SK-N-SH (cell line): ENCODE measurements at regions not wholly inside any gene's neighbourhood (a gene's known extent, or its start where the extent isn't known, plus 50 kb on each side); places are given as distances from the start of the nearest gene placed in this dataset.

ENCODE experiments used
- CTCF ChIA-PET: fragments of 300-600, 350-600 bp; formaldehyde crosslinking; extraction: SDS; loops from one replicate; lab custom pipeline; 2021; lab: Yijun Ruan, JAX
- POLR2A ChIA-PET: fragments of 350-600 bp; sonication (Branson Sonifier 250); formaldehyde crosslinking; extraction: SDS; loops from one replicate; lab custom pipeline; 2020; ENCODE audit warnings: antibody characterized with exemption, inconsistent platforms; lab: Yijun Ruan, JAX
- DNase-seq: peaks from one replicate; pipeline ENCODE4 v3.0.0; 2012
- H2AFZ ChIP-seq: fragments of 200-600 bp; sonication (generic); 2 replicates; pipeline ENCODE4 v1.8.1; 2016; ENCODE audit warnings: antibody characterized with exemption, mild to moderate bottlenecking, low read depth
- H3F3A ChIP-seq: fragments of 200-600 bp; sonication (generic); replicated peaks from 2 replicates; pipeline ENCODE3; 2016; ENCODE audit warnings: antibody characterized with exemption, mild to moderate bottlenecking; ENCODE audit not compliant: insufficient read depth
- H3K27ac ChIP-seq, 2 experiments: fragments of 200-500 bp in 1 of 2; fragments of 200-600 bp in 1 of 2; sonication (Bioruptor generic) in 1 of 2; sonication (generic), shearing (Covaris generic) in 1 of 2; 2 replicates each; pipeline versions ENCODE4 v1.5.1 to v1.6.1; 2014 to 2016; ENCODE audit warnings: low read depth in 2 of 2, inconsistent platforms in 1 of 2, low read length in 1 of 2, mild to moderate bottlenecking in 1 of 2, mixed read lengths in 1 of 2
- H3K27me3 ChIP-seq: fragments of 200-600 bp; sonication (generic), shearing (Covaris generic); 2 replicates; pipeline ENCODE4 v1.6.1; 2016; ENCODE audit warnings: mixed run types; ENCODE audit not compliant: insufficient read depth
- H3K36me3 ChIP-seq, 2 experiments: fragments of 200-500 bp in 1 of 2; fragments of 200-600 bp in 1 of 2; sonication (Bioruptor generic) in 1 of 2; sonication (generic) in 1 of 2; replicated peaks in 1 of 2; 2 replicates each; pipeline versions ENCODE3 to v1.5.1; 2014 to 2016; ENCODE audit warnings: low read length in 1 of 2, mild to moderate bottlenecking in 1 of 2; ENCODE audit not compliant: insufficient read depth in 2 of 2, control insufficient read depth in 1 of 2
- H3K4me1 ChIP-seq, 2 experiments: fragments of 200-500 bp in 1 of 2; fragments of 200-600 bp in 1 of 2; sonication (Bioruptor generic) in 1 of 2; sonication (generic), shearing (Covaris generic) in 1 of 2; 2 replicates each; pipeline versions ENCODE4 v1.5.1 to v1.6.1; 2014 to 2016; ENCODE audit warnings: low read depth in 1 of 2, low read length in 1 of 2, mixed run types in 1 of 2; ENCODE audit not compliant: insufficient read depth in 2 of 2, control insufficient read depth in 1 of 2
- H3K4me2 ChIP-seq: fragments of 200-600 bp; sonication (generic), shearing (Covaris generic); 2 replicates; pipeline ENCODE4 v1.6.1; 2017; ENCODE audit warnings: mixed run types
- H3K4me3 ChIP-seq, 2 experiments: fragments of 200-500 bp in 1 of 2; fragments of 200-600 bp in 1 of 2; sonication (Bioruptor generic) in 1 of 2; sonication (generic), shearing (Covaris generic) in 1 of 2; 2 replicates each; pipeline versions ENCODE4 v1.5.1 to v1.8.1; 2014 to 2016; ENCODE audit warnings: low read depth in 2 of 2, inconsistent platforms in 1 of 2, low read length in 1 of 2, mild to moderate bottlenecking in 1 of 2, mixed read lengths in 1 of 2, moderate library complexity in 1 of 2
- H3K79me2 ChIP-seq: fragments of 200-600 bp; sonication (generic); 2 replicates; pipeline ENCODE4 v1.8.1; 2017; ENCODE audit warnings: mild to moderate bottlenecking; ENCODE audit not compliant: insufficient read depth
- H3K9ac ChIP-seq: fragments of 200-600 bp; sonication (generic); 2 replicates; pipeline ENCODE4 v1.6.1; 2017; ENCODE audit warnings: mixed run types
- H3K9me2 ChIP-seq: fragments of 200-600 bp; sonication (generic); 2 replicates; pipeline ENCODE4 v1.6.1; 2017; ENCODE audit warnings: mixed run types
- H3K9me3 ChIP-seq: fragments of 200-600 bp; sonication (generic); 2 replicates; pipeline ENCODE4 v1.6.1; 2017; ENCODE audit warnings: mixed run types, mild to moderate bottlenecking, moderate library complexity
- H4K20me1 ChIP-seq: fragments of 200-600 bp; sonication (generic); 2 replicates; pipeline ENCODE4 v1.6.1; 2017; ENCODE audit warnings: mild to moderate bottlenecking, mixed run types; ENCODE audit not compliant: insufficient read depth
- CTCF ChIP-seq: fragments of 200-600 bp; sonication (generic); IDR thresholded peaks from 2 replicates; pipeline ENCODE4 v1.6.1; 2017; ENCODE audit warnings: antibody characterized with exemption, mild to moderate bottlenecking, moderate library complexity
- RAD21 ChIP-seq: IDR thresholded peaks from 2 replicates; pipeline ENCODE4 v1.6.1; 2012; ENCODE audit warnings: mild to moderate bottlenecking, low read length
- REST ChIP-seq: IDR thresholded peaks from 2 replicates; pipeline ENCODE4 v1.6.1; 2012; ENCODE audit warnings: mild to moderate bottlenecking, low read depth, low read length, moderate library complexity
- RFX5 ChIP-seq: IDR thresholded peaks from 2 replicates; pipeline ENCODE4 v1.6.1; 2012; ENCODE audit warnings: mild to moderate bottlenecking, improper control_type of control experiment, low read length
- SMC3 ChIP-seq: IDR thresholded peaks from 2 replicates; pipeline ENCODE4 v1.6.1; 2012; ENCODE audit warnings: low read depth, low read length, improper control_type of control experiment
- TEAD4 ChIP-seq: IDR thresholded peaks from 2 replicates; pipeline ENCODE4 v1.4.0; 2012; ENCODE audit warnings: mild to moderate bottlenecking, borderline replicate concordance; ENCODE audit not compliant: insufficient read depth
- WGBS: methylation state at CpG from one replicate; pipeline ENCODE4 v1.1.6; 2017; ENCODE audit warnings: low lambda C conversion rate; 5-methylcytosine and 5-hydroxymethylcytosine counted together
- TF ChIP-seq, protein P1 (sequence below): fragments of 150-350 bp; IDR thresholded peaks from 2 replicates; pipeline ENCODE4 v1.6.1; 2017; ENCODE audit warnings: antibody characterized with exemption, low read length, low read depth, borderline replicate concordance
- TF ChIP-seq, protein P2 (sequence below): fragments of 150-350 bp; IDR thresholded peaks from 2 replicates; pipeline ENCODE4 v1.6.1; 2016; ENCODE audit warnings: mild to moderate bottlenecking, low read depth, low read length

- POLR2A ChIA-PET, result no interaction called here
- H3K79me2 ChIP-seq, result no peaks in the 10 kb centered on the region
- no peaks in the 10 kb centered on the region for H3K36me3 ChIP-seq
- no peak overlapping the region for H2AFZ ChIP-seq
- no peak for TF ChIP-seq TEAD4
- TF ChIP-seq REST, result peak; percentile 62; the same call in 1 of the 2 replicates
- no peak overlapping the region for H3K4me2 ChIP-seq
- no peak overlapping the region for H3K4me3 ChIP-seq
- H3K27me3 ChIP-seq, result peaks cover 6% of the 10 kb centered on the region; the same call in 1 of the 2 replicates
- 6% methylated on average over 5 of the region's 5 CpGs for WGBS
- no peak for DNase-seq
- no peak overlapping the region for H3K27ac ChIP-seq
- H3K9me2 ChIP-seq, result no peaks in the 10 kb centered on the region
- no peaks in the 10 kb centered on the region for H3K9me3 ChIP-seq
- no peak overlapping the region for H3K9ac ChIP-seq
- H3K4me1 ChIP-seq, result no peaks in the 10 kb centered on the region
- no peaks in the 10 kb centered on the region for H3F3A ChIP-seq
- CTCF ChIA-PET, result no interaction called here
- no peaks in the 10 kb centered on the region for H4K20me1 ChIP-seq
These were observed 164.1 kb downstream of the FBXO15 start for GRCh38 chr18:73983496-73983895.

- DNase-seq, result no peak
These were observed 165.8 kb downstream of the FBXO15 start for GRCh38 chr18:73981796-73982195.

DNA sequence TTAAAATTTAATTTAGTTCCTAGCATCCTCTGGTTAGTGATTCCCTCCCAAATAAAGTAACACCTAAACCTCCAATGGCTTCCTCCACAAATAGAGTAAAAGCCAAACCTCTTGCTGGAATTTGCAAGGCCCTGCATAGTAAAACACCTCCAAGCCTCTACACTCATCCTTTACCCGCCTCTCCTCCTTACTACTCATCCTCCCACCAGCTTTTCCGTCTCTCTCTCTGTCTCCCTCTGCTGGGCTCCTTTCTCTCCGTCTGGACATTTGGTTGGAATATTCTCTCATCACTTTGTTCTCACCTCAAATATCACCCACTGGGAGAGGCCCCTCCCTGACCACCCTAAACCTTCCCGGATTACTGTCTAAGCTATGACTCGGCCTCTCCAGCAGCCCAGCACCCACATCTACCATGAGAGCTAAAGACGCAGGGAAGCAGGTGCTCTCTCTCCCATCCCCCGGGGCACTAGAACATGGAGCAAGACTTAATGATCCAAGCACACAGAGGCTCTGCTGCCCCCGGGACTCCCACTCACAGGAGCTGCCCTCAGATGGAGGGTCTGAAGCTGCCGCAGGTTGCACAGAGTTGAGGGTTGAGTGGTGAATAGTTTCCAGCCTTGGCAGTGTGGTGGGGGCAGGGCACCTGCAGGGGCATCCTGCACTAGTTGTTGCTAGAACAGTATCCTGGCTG, 167.2 kb downstream of the FBXO15 start:
- no peaks in the 10 kb centered on the region for H3K36me3 ChIP-seq
- no peak overlapping the region for H3K4me2 ChIP-seq
- no peaks in the 10 kb centered on the region for H3K9me3 ChIP-seq
- no peaks in the 10 kb centered on the region for H3F3A ChIP-seq
- no peaks in the 10 kb centered on the region for H3K4me1 ChIP-seq
- H3K79me2 ChIP-seq, result no peaks in the 10 kb centered on the region
- no peak overlapping the region for H3K4me3 ChIP-seq
- H4K20me1 ChIP-seq, result no peaks in the 10 kb centered on the region
- CTCF ChIA-PET, result interaction anchor here (0.7 to 2.9 kb wide), 14 partner anchors 8 to 1217 kb away, joined by 3 to 13 read pairs (median 4); no protein-coding TSS in a partner anchor
- H3K9ac ChIP-seq, result no peak overlapping the region
- H3K27ac ChIP-seq, result no peak overlapping the region
- POLR2A ChIA-PET, result no interaction called here
- H3K27me3 ChIP-seq, result peaks cover 27% of the 10 kb centered on the region; the same call in 1 of the 2 replicates
- no peaks in the 10 kb centered on the region for H3K9me2 ChIP-seq
- TF ChIP-seq SMC3 (peak; percentile 50), RAD21 (peak; percentile 50), CTCF (peak; percentile 75)
- TF ChIP-seq, protein P1, sequence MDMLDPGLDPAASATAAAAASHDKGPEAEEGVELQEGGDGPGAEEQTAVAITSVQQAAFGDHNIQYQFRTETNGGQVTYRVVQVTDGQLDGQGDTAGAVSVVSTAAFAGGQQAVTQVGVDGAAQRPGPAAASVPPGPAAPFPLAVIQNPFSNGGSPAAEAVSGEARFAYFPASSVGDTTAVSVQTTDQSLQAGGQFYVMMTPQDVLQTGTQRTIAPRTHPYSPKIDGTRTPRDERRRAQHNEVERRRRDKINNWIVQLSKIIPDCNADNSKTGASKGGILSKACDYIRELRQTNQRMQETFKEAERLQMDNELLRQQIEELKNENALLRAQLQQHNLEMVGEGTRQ, result no peak
- TF ChIP-seq, protein P2, sequence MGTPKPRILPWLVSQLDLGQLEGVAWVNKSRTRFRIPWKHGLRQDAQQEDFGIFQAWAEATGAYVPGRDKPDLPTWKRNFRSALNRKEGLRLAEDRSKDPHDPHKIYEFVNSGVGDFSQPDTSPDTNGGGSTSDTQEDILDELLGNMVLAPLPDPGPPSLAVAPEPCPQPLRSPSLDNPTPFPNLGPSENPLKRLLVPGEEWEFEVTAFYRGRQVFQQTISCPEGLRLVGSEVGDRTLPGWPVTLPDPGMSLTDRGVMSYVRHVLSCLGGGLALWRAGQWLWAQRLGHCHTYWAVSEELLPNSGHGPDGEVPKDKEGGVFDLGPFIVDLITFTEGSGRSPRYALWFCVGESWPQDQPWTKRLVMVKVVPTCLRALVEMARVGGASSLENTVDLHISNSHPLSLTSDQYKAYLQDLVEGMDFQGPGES, result no peak
- TF ChIP-seq, all 33 proteins: peak for 3
- peak; percentile 25 for DNase-seq
- no peak overlapping the region for H2AFZ ChIP-seq
- 4% methylated on average over 8 of the region's 9 CpGs for WGBS

More at GRCh38 chr18:73981796-73982195, 165.8 kb downstream of the FBXO15 start:
- no peak overlapping the region for H3K4me3 ChIP-seq
- TF ChIP-seq RFX5, result no peak
- no peaks in the 10 kb centered on the region for H3K9me2 ChIP-seq
- no peak overlapping the region for H3K27ac ChIP-seq
- no peak overlapping the region for H3K4me2 ChIP-seq
- POLR2A ChIA-PET, result no interaction called here
- H3K79me2 ChIP-seq, result no peaks in the 10 kb centered on the region
- no peak overlapping the region for H3K9ac ChIP-seq
- H3K36me3 ChIP-seq, result no peaks in the 10 kb centered on the region
- H3K4me1 ChIP-seq, result no peaks in the 10 kb centered on the region
- H3F3A ChIP-seq, result no peaks in the 10 kb centered on the region
- peaks cover 23% of the 10 kb centered on the region; the same call in 1 of the 2 replicates for H3K27me3 ChIP-seq
- no peaks in the 10 kb centered on the region for H3K9me3 ChIP-seq
- CTCF ChIA-PET, result interaction anchor here (2.9 kb wide), 1 partner anchor 8 kb away, joined by 13 read pairs; no protein-coding TSS in a partner anchor
- 12% methylated on average over 4 of the region's 4 CpGs for WGBS
- H2AFZ ChIP-seq, result no peak overlapping the region
- no peaks in the 10 kb centered on the region for H4K20me1 ChIP-seq
